Glutamatergic neuron (in vitro differentiated cells): ENCODE measurements at regions not wholly inside any gene's neighbourhood (a gene's known extent, or its start where the extent isn't known, plus 50 kb on each side); places are given as distances from the start of the nearest gene placed in this dataset.

Source experiments
- DNase-seq: peaks from one replicate; pipeline ENCODE4 v3.0.0; 2022
- H3K27ac Mint-ChIP-seq: one replicate; pipeline ENCODE4 v1.8.0; 2020; ENCODE audit warnings: mild to moderate bottlenecking, mixed read lengths, inconsistent platforms; ENCODE audit not compliant: unreplicated experiment
- H3K27me3 Mint-ChIP-seq: one replicate; pipeline ENCODE4 v1.8.0; 2020; ENCODE audit warnings: mild to moderate bottlenecking, moderate library complexity, mixed read lengths, inconsistent platforms; ENCODE audit not compliant: unreplicated experiment
- H3K36me3 Mint-ChIP-seq: one replicate; pipeline ENCODE4 v1.8.0; 2020; ENCODE audit warnings: mild to moderate bottlenecking, mixed read lengths, inconsistent platforms; ENCODE audit not compliant: unreplicated experiment
- H3K4me1 Mint-ChIP-seq: one replicate; pipeline ENCODE4 v1.8.0; 2020; ENCODE audit warnings: mild to moderate bottlenecking, low read depth, mixed read lengths, inconsistent platforms; ENCODE audit not compliant: unreplicated experiment
- H3K4me3 Mint-ChIP-seq: one replicate; pipeline ENCODE4 v1.8.0; 2020; ENCODE audit warnings: mild to moderate bottlenecking, mixed read lengths, inconsistent platforms; ENCODE audit not compliant: unreplicated experiment
- H3K9me3 Mint-ChIP-seq: one replicate; pipeline ENCODE4 v1.8.0; 2020; ENCODE audit warnings: mild to moderate bottlenecking, moderate library complexity, mixed read lengths, inconsistent platforms; ENCODE audit not compliant: unreplicated experiment
- TF ChIP-seq, protein P1 (sequence below): fragments of 200-600 bp; sonication (generic); IDR thresholded peaks from one replicate; pipeline ENCODE4 v1.5.0; 2021; ENCODE audit not compliant: partially characterized antibody, unreplicated experiment

DNA sequence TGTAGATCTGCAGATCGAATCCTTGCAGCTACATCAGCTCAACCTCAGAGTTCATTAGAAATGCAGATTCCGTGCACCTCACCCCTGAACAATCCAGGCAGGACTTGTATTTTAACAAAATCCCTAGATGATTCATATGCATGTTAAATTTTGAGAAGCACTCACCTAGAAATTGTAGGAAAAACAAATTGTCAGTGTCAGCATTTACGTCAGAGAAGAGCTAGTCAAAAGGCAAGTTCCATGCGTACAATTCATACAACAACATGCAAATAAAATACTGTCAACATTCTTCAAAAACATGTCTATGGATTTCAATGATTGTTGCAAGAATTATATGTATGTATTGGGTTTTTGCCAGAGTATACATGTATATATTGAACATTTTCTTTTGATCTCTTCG, 504.5 kb downstream of the NLGN4X start:
- Mint-ChIP-seq H3K4me3 (no peak overlapping the region), H3K27ac (no peak overlapping the region), H3K36me3 (no peaks in the 10 kb centered on the region), H3K4me1 (no peaks in the 10 kb centered on the region), H3K27me3 (no peaks in the 10 kb centered on the region), H3K9me3 (no peaks in the 10 kb centered on the region)
- TF ChIP-seq, protein P1, sequence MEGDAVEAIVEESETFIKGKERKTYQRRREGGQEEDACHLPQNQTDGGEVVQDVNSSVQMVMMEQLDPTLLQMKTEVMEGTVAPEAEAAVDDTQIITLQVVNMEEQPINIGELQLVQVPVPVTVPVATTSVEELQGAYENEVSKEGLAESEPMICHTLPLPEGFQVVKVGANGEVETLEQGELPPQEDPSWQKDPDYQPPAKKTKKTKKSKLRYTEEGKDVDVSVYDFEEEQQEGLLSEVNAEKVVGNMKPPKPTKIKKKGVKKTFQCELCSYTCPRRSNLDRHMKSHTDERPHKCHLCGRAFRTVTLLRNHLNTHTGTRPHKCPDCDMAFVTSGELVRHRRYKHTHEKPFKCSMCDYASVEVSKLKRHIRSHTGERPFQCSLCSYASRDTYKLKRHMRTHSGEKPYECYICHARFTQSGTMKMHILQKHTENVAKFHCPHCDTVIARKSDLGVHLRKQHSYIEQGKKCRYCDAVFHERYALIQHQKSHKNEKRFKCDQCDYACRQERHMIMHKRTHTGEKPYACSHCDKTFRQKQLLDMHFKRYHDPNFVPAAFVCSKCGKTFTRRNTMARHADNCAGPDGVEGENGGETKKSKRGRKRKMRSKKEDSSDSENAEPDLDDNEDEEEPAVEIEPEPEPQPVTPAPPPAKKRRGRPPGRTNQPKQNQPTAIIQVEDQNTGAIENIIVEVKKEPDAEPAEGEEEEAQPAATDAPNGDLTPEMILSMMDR: no peak
- DNase-seq: no peak

DNA sequence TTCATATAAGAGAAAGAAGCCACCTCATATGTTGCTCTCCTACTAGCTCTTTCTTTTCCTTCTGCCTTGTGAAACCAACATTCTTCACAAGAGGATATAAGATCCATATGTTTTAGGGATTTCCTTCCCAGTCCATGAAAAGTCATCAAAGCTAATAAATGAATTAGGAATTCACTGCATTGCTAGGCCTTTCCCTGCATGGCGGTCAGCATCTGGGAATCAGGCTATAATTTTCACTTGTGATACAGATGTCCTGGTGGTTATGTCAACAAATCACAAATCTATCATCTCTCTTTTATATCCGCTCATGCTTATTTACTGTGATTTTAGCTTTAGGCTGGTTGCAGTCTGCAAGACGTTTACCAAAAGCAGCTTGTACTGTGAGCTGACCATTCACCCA, 510.0 kb downstream of the NLGN4X start:
- no peaks in the 10 kb centered on the region for H3K4me1 Mint-ChIP-seq
- H3K9me3 Mint-ChIP-seq: no peaks in the 10 kb centered on the region
- no peak for DNase-seq
- H3K27ac Mint-ChIP-seq: no peak overlapping the region
- TF ChIP-seq, protein P1: no peak
- no peaks in the 10 kb centered on the region for H3K36me3 Mint-ChIP-seq
- no peaks in the 10 kb centered on the region for H3K27me3 Mint-ChIP-seq
- H3K4me3 Mint-ChIP-seq: no peak overlapping the region

DNA sequence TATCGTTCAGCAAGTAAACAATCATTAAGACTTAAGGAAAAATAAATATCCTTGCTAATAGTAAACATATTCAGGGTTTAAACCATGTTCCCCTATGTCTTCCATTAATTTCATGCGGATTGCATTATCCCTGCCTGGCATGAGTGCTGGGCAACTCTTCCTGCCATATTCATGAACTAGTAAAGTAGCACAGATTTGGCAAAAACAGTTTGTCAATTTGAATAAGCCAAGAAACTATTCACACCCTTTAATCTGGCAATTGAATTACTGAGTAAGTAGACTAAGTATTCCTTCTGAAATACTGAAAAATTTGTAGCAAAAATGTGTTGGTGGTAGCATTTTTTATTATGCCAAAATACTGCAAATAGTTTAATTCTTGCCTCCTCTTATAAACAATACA, 512.0 kb downstream of the NLGN4X start:
- Mint-ChIP-seq H3K4me3 (no peak overlapping the region), H3K4me1 (no peaks in the 10 kb centered on the region), H3K27ac (no peak overlapping the region), H3K27me3 (no peaks in the 10 kb centered on the region), H3K9me3 (no peaks in the 10 kb centered on the region), H3K36me3 (no peaks in the 10 kb centered on the region)
- TF ChIP-seq, protein P1: no peak
- no peak for DNase-seq

DNA sequence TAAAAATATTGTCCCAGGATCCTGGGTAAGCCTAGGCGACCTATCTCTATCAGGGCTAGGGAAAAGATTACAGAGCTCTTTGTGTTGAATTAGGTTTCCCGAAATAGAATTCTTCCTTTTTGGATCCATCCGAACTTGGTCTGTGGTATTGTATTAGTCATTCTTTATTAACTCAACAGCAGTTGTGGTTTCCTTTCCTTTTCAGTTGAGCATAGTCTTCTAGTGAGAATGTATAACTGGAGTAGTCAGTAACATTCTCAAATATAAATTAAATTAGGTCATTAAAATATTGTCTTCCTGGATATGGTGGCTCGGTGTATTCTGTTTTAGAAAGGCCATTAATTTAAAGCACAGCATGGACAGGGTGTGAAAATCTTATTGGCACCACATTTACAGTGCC, 520.4 kb downstream of the NLGN4X start:
- Mint-ChIP-seq H3K4me3 (no peak overlapping the region), H3K27ac (no peak overlapping the region)
- no peak for DNase-seq

DNA sequence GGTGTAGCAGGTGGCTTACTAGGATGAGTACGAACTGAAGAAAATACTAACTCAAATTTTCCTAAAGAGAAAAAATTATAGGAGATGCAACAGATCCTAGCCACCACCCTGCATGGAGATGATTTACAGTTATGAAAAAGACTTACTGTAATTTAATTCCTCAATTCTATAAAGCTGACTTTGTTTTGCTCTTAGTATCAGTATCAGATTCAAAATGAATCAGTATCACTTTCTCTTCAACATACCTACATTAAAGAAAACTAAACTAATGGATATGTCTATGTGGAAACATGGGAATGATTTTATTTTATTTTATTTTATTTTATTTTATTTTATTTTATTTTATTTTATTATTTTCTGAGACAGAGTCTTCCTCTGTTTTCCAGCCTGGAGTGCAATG, 525.8 kb downstream of the NLGN4X start:
- H3K36me3 Mint-ChIP-seq: no peaks in the 10 kb centered on the region
- H3K4me3 Mint-ChIP-seq: no peak overlapping the region
- H3K9me3 Mint-ChIP-seq: no peaks in the 10 kb centered on the region
- no peak overlapping the region for H3K27ac Mint-ChIP-seq
- H3K4me1 Mint-ChIP-seq: no peaks in the 10 kb centered on the region
- DNase-seq: no peak
- TF ChIP-seq, protein P1: no peak
- no peaks in the 10 kb centered on the region for H3K27me3 Mint-ChIP-seq

More for the DNA sequence above, 520.4 kb downstream of the NLGN4X start:
- TF ChIP-seq, protein P1: no peak
- Mint-ChIP-seq H3K9me3 (no peaks in the 10 kb centered on the region), H3K36me3 (no peaks in the 10 kb centered on the region), H3K27me3 (no peaks in the 10 kb centered on the region), H3K4me1 (no peaks in the 10 kb centered on the region)
